T47D (cell line): ENCODE measurements at regions not wholly inside any gene's neighbourhood (a gene's known extent, or its start where the extent isn't known, plus 50 kb on each side); places are given as distances from the start of the nearest gene placed in this dataset.
A peak's percentile ranks its signal among the peaks of the same experiment; 100 is the strongest.

Source experiments
- DNase-seq, 2 experiments: peaks; one replicate each; pipeline versions ENCODE4 v3.0.0 to v3.0.0-alpha.2; 2011 to 2012; ENCODE audit warnings: low read depth in 1 of 2, low spot score in 1 of 2
- JUND ChIP-seq: IDR thresholded peaks from 2 replicates; pipeline ENCODE4 v1.6.1; 2012; ENCODE audit warnings: low read depth
- in situ Hi-C: cut with HindIII; loops from 2 replicates; pipeline ENCODE4 v1.10.0; 2016; ENCODE audit warnings: low sequenced_read_pairs, low pct_unique_long_range_greater_than_20kb

DNA sequence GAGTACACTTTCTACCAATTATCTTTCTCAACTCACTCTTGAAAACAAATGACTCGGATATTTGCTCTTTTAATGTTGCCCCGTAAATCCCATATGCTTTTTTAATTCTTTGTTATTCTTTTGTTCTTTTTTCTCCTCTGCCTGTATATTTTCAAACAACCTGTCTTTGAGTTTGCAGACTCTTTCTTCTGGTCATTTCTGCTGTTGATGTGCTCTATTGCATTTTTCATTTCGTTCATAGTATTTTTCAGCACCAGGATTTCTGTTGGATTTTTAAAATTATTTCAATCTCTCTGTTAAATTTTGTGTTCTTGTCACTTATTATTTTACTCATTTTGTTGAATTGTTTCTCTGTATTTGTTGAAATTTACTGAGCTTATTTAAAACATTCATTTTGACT, 146.8 kb upstream of the B3GALT2 start:
- no peak for TF ChIP-seq JUND
- no peak for DNase-seq
- in situ Hi-C loops, result no loop called here

DNA sequence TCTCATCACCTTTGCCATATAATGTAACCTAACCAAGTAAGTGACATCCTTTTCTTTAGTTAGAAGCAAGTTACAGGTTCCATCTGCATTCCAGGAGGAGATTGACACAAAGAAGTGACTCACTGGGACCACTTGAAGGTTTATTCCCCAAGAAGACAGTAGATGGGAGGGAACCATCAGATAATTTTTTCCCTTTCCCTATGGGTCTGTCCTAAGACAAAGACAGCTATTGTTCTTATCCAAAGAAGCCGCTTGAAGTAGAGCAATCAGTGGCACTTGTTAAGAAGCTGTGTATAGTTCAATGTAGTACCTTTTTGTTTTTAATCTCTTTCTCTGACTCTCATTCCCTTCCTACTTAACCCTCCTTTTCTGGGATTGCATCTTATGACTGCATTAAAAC, 139.9 kb upstream of the B3GALT2 start:
- DNase-seq, result no peak
- in situ Hi-C loops, result no loop called here
- TF ChIP-seq JUND, result no peak

DNA sequence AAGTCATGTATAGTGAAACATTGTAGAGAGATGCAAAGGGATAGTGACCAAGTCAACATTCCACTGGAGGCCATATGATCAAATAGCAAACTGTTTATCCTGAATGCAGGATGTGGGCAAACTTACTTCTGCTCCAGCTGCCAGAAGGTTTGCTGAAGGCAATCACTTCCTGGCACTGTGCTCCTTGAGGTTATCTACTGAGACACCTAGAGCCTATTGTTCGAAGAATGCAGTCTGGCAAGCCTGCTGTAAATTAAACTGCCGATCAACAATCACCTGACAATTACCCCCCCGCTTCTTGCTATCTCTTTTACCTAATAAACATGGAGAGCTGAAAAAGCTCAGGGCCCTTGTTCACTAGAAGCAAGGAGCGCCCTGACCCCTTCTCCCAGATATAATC, 139.4 kb upstream of the B3GALT2 start:
- TF ChIP-seq JUND, result no peak
- in situ Hi-C loops, result no loop called here
- DNase-seq, result no peak

DNA sequence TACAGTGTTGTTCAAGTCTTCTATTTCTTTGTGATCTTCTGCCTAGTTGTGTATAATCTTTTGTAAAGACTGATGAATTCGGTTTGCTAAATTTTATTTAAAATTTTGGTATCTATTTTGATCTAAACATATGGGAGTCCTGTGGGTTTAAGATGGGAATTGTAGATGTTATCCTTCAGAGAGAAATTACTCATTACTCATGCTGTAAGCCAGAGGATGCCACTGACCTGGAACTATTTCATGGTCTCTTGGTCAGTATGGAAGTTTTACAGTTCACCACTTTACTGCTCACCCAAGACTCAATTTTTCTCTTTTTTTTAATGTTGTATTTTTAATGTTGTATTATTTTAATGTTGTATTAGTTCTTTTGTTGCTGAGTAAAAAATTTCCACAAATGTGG, 138.6 kb upstream of the B3GALT2 start:
- TF ChIP-seq JUND, result no peak
- DNase-seq, result no peak
- in situ Hi-C loops, result no loop called here

DNA sequence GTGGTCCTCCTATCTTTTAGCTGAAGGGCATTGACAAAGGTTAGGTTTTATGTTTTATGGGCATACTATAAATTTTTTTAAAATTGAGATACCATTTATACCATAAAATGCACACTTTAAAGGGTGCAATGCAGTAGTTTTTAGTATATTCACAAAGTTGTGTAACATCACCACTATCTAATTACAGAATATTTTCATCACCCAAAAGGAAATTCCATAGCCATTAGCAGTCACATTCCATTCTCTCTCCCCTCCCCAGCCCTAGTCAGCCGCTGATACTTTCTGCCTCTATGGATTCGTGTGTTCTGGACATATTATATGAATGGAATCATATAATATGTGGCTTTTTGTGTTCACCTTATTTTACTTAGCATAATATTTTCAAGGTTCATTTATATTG, 135.8 kb upstream of the B3GALT2 start:
- in situ Hi-C loops, result no loop called here
- TF ChIP-seq JUND, result no peak
- no peak for DNase-seq

DNA sequence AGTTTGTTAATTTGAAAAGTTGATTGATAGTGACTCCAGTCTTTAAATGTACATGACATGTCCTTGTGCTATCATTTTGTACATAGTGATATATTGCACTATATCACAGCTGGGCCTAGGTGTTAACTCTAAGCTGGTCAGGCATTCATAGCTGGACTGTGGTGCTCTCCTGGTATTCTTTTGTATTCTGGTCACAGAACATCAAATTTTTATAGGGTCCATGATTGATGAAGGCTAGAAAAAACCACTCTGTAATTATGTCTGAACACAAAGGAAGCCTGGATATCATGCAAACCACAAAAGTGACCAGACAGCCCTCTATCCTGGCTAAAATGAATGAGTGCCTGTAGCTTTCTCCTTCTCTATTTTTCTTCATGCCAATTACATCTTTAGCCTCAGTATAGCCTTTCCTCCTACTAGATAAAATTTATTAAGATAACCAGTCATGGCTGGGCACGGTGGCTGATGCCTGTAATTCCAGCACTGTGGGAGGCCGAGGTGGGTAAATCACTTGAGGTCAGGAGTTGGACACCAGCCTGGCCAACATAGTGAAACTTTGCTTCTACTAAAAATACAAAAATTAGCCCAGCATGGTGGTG, 134.9 kb upstream of the B3GALT2 start:
- DNase-seq, result no peak
- TF ChIP-seq JUND, result no peak
- in situ Hi-C loops, result no loop called here

DNA sequence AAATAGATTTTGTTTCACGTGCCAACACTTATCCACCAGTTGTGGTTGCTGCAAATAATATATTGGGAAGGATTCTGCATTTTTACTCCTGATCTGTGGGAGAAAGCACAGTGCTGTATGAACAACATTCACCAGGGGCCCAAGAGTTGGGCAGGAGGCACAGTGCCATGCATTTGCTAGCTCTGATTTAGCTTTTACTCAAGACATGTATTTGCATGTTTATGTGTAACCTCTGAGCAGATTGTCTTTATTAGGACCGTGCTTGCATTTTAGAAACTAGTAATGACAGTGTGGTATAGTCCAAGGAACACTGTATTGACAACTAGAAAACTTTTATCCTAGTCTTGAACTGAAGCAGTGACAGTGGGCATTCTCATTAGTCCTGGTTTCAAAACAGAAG, 133.9 kb upstream of the B3GALT2 start:
- in situ Hi-C loops, result no loop called here
- TF ChIP-seq JUND, result no peak

DNA sequence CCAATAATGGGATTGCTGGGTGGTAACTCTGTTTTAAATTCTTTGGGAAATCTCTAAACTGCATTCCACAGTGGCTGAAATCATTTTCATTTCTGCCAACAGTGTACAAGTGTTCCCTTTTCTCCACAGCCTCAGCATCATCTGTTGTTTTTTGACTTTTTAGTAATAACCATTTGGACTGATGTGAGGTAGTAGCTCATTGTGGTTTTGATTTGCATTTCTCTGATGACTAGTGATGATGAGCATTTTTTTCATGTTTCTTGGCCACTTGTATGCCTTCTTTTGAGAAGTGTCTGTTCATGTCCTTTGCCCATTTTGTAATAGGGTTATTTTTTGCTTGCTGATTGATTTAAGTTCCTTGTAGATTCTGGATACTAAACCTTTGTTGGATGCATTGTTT, 131.9 kb upstream of the B3GALT2 start:
- TF ChIP-seq JUND, result no peak
- in situ Hi-C loops, result no loop called here
- no peak for DNase-seq

More for the DNA sequence above, 133.9 kb upstream of the B3GALT2 start:
- DNase-seq, result no peak

DNA sequence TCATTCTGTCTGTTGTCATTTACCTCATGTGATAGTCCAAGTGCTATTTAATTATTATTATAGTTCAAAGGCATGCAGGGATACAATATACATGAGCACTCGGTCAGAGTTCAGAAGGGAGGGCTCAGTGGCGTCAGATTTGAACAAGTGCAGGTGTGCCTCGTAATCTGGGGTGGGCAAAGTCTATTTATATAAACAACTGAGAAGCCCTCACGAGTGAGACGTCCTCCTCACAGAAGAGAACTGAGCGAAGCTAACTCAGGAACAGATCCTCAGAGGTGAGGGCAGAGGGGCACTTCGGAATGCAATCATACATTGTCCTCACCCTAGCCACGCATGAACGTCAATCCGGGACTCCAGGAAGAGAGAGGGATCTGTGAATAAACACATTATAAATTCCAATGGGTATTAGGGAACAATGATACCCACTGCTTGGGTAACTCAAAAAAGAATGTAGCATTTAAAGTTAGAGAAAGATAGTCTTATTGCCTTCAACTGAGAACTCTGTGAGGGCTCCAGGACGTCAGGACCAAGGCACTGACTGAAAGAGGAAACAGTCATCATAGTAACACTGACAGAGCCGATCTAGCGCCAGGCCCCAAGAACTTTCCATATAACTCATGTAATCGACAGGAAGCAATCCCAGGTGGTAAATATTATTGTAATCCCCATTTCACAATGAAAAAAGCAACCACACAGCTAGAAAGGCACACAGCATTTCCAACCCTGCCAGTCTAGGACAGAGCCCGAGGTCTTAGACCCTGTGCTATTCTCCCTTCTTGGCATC, 127.1 kb upstream of the B3GALT2 start:
- TF ChIP-seq JUND, result no peak
- in situ Hi-C loops, result no loop called here
- DNase-seq, result no peak

DNA sequence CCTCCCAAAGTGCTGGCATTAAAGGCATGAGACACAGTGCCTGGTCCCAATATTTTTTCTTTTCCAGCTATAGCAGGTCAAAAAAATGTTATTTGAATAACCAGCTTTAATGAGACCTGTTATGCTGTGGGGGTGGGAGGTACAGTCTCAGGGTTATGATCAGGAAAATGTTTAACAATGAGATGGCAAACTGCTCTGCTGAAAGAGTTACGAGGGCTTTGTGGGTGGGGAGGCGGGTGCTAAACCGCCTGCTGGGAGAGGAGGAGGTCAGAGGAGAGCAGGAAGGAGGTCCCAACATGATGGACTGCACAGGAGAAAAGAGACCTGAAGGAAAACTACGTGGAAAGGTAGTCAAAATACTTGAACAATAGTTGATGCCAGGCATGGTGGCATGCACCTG, 126.0 kb upstream of the B3GALT2 start:
- TF ChIP-seq JUND, result no peak
- DNase-seq, result no peak
- in situ Hi-C loops, result no loop called here

DNA sequence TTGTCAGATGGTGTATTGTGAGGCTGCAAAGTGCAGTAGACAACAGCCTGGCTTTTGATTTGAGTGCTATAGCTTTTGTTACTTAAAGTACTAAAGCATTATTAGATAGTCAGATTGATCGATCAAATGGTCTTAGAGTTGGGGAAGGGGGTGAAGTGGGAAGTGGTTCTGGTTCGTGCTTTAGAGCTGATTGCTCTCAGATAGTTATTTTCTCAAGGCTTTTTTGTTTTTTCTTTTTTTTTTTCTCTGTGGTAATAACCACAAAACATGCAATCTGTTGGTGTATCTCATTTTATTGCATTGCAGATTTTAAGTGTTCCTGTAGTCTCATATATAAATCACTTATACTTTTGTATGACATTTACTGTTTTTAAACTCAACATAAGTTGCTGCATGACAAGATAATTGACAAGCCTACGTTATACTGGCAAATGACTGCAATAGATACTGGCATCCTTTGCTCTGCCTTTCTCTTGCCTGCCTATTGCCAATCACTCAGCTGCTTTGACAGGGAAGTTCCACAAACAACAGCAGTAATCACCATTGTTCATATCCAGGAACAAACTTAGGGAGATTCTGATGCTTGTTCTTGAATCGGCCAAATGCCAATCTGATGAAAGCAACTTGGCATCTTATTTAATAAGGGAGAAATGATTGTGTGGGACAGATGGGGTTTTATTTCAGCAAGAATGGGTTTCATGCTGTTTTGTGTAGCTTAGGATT, 125.0 kb upstream of the B3GALT2 start:
- no peak for DNase-seq
- in situ Hi-C loops, result no loop called here

DNA sequence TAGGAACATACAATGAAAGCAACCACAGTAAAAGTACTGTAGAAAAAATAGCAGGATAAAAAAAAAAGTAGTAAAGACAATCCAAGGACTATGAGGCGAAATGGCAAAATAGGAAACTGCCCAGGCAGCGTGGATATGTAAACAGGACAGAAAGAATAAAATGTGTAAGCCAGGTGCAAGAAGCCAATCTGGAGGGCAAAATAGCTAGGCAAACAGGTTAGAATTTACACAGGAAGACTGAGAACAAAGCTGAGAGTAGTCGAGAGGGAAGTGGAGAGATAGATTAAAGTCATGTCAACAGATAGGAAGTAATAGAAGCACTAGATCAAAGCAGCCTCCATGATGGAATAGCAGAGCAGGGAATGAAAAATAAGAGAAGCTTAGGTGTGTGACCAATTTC, 124.2 kb upstream of the B3GALT2 start:
- DNase-seq, result peak in 1 of 2 experiments; percentile 13
- in situ Hi-C loops, result no loop called here
- TF ChIP-seq JUND, result no peak

More for the DNA sequence above, 125.0 kb upstream of the B3GALT2 start:
- TF ChIP-seq JUND, result no peak

DNA sequence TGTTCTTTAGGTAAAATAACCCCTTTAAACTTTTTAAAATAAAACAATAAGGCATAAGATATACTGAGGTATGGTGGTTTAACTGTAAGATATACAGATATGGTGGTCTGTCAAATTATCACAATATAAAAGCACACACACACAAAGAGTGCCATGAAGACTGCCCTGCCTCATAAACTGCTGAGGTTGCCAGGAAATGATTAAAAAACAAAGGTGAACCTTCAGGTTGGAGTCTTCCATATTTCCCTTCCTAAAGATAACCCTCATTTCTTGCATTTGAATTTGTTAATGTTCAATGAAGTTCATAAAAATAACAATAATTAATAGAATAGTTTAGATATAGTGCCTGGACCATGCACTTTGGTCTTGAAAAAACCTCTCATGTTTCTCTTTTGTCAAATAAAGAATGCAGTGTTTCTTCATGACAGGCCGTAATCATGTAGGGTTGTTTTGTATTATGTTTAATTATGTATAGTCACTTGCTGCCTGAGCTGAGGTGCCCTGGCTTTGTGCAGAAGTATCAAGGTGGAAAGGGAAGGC, 123.6 kb upstream of the B3GALT2 start:
- in situ Hi-C loops, result no loop called here
- no peak for TF ChIP-seq JUND

More for the DNA sequence above, 123.6 kb upstream of the B3GALT2 start:
- DNase-seq, result no peak
